ENCODE measurements at regions not wholly inside any gene's neighbourhood (a gene's known extent, or its start where the extent isn't known, plus 50 kb on each side); places are given as distances from the start of the nearest gene placed in this dataset.

- TF ChIP-seq POLR2AphosphoS5 (IDR thresholded peaks at IDR 0.05; ENCODE audit: low read depth, low read length) (no peak), TAF1 (IDR thresholded peaks at IDR 0.05; ENCODE audit: borderline replicate concordance, low read depth, low read length) (no peak)
These were observed 116.4 kb upstream of the ANO1 start for GRCh38 chr11:69961738-69962137.
